Thyroid gland (tissue), 4 donors: ENCODE measurements at regions not wholly inside any gene's neighbourhood (a gene's known extent, or its start where the extent isn't known, plus 50 kb on each side); places are given as distances from the start of the nearest gene placed in this dataset.
"Not testable (repeated sequence)": the region's sequence is repeated elsewhere in the genome, so short reads cannot be mapped to it uniquely, and the experiment has no call there.

ENCODE experiments used
- POLR2A ChIP-seq, 2 donors: fragments of 450-650 bp; IDR thresholded peaks; one replicate each; pipeline ENCODE4 v1.6.1; 2017; ENCODE audit warnings: antibody characterized with exemption in 2 of 2, mild to moderate bottlenecking in 2 of 2, moderate library complexity in 1 of 2
- TF ChIP-seq, protein P1 (sequence below), 6 experiments: fragments of 200-600 bp in 3 of 6; fragments of 450-650 bp in 3 of 6; sonication (generic) in 3 of 6; IDR thresholded peaks; one replicate each; pipeline ENCODE4 v1.5.1; 2016 to 2019; ENCODE audit warnings: antibody characterized with exemption in 6 of 6, mild to moderate bottlenecking in 2 of 6, inconsistent platforms in 1 of 6, moderate library complexity in 1 of 6

DNA sequence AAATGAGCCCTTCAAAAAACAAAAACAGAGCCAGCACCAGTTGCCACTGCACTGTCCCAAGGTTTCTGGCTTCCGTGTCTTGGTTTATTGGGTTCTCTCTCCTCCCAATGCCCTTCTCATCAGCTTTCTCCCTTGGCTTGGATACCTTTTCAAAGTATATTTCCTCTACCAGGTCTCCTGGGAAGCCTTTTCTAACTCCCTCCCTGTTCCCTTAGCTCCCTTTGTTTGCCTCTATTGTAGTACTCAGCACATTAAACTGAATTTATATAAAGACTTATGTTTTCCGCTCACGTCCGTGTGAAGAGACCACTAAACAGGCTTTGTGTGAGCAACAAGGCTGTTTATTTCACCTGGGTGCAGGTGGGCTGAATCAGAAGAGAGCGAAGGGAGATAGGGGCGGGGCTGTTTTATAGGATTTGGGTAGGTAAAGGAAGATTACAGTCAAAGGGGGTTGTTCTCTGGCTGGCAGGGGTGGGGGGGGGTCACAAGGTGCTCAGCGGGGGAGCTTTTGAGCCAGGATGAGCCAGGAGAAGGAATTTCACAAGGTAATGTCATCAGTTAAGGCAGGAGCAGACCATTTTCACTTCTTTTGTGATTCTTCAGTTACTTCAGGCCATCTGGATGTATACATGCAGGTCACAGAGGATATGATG, 89.7 kb upstream of the DNAH14 start:
- not testable (repeated sequence) for TF ChIP-seq POLR2A (IDR thresholded peaks at IDR 0.05)
- TF ChIP-seq, protein P1, sequence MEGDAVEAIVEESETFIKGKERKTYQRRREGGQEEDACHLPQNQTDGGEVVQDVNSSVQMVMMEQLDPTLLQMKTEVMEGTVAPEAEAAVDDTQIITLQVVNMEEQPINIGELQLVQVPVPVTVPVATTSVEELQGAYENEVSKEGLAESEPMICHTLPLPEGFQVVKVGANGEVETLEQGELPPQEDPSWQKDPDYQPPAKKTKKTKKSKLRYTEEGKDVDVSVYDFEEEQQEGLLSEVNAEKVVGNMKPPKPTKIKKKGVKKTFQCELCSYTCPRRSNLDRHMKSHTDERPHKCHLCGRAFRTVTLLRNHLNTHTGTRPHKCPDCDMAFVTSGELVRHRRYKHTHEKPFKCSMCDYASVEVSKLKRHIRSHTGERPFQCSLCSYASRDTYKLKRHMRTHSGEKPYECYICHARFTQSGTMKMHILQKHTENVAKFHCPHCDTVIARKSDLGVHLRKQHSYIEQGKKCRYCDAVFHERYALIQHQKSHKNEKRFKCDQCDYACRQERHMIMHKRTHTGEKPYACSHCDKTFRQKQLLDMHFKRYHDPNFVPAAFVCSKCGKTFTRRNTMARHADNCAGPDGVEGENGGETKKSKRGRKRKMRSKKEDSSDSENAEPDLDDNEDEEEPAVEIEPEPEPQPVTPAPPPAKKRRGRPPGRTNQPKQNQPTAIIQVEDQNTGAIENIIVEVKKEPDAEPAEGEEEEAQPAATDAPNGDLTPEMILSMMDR (IDR thresholded peaks at IDR 0.05): not testable (repeated sequence)
